SK-N-SH treated with all-trans-retinoic acid at 6 μM for 48 hours (cell line): ENCODE measurements at regions not wholly inside any gene's neighbourhood (a gene's known extent, or its start where the extent isn't known, plus 50 kb on each side); places are given as distances from the start of the nearest gene placed in this dataset.

ENCODE experiments used
- ARNTL ChIP-seq: fragments of 450-650 bp; formaldehyde crosslinking; IDR thresholded peaks from 2 replicates; pipeline ENCODE4 v1.5.0; 2020; ENCODE audit warnings: low read depth, mild to moderate bottlenecking, moderate library complexity, borderline replicate concordance
- BACH2 ChIP-seq: fragments of 250-450 bp; sonication (Bioruptor Pico); IDR thresholded peaks from 2 replicates; pipeline ENCODE4 v1.9.0; 2021; ENCODE audit warnings: mild to moderate bottlenecking, borderline replicate concordance
- CREB5 ChIP-seq: fragments of 250-450 bp; sonication (Bioruptor Pico); IDR thresholded peaks from 2 replicates; pipeline ENCODE4 v1.5.1; 2020; ENCODE audit warnings: low read depth, mild to moderate bottlenecking, moderate library complexity
- OSR1 ChIP-seq: fragments of 250-450 bp; sonication (Bioruptor Pico); IDR thresholded peaks from 2 replicates; pipeline ENCODE4 v1.8.0; 2022; ENCODE audit warnings: moderate library complexity, mild to moderate bottlenecking, inconsistent platforms
- PATZ1 ChIP-seq: fragments of 250-450 bp; sonication (Bioruptor Pico); IDR thresholded peaks from 2 replicates; pipeline ENCODE4 v1.8.0; 2020; ENCODE audit warnings: mild to moderate bottlenecking, moderate library complexity, borderline replicate concordance
- POU6F1 ChIP-seq: fragments of 250-450 bp; sonication (Bioruptor Pico); IDR thresholded peaks from 2 replicates; pipeline ENCODE4 v1.8.0; 2021; ENCODE audit warnings: low read depth, mild to moderate bottlenecking, moderate library complexity, borderline replicate concordance
- ZC3H10 ChIP-seq: fragments of 250-450 bp; sonication (Bioruptor Pico); IDR thresholded peaks from 2 replicates; pipeline ENCODE4 v1.5.1; 2021; ENCODE audit warnings: mild to moderate bottlenecking, moderate library complexity
- ZFP3 ChIP-seq: fragments of 250-450 bp; sonication (Bioruptor Pico); IDR thresholded peaks from 2 replicates; pipeline ENCODE4 v1.5.0; 2020; ENCODE audit warnings: mild to moderate bottlenecking, moderate library complexity
- ZFP30 ChIP-seq: fragments of 450-650 bp; formaldehyde crosslinking; IDR thresholded peaks from 2 replicates; pipeline ENCODE4 v1.5.0; 2022; ENCODE audit warnings: mild to moderate bottlenecking, moderate library complexity
- ZNF8 ChIP-seq: fragments of 450-650 bp; formaldehyde crosslinking; IDR thresholded peaks from 2 replicates; pipeline ENCODE4 v1.5.0; 2020; ENCODE audit warnings: mild to moderate bottlenecking, moderate library complexity
- TF ChIP-seq, protein P1 (sequence below): fragments of 250-450 bp; sonication (Bioruptor Pico); IDR thresholded peaks from 2 replicates; pipeline ENCODE4 v1.5.0; 2020; ENCODE audit warnings: mild to moderate bottlenecking, moderate library complexity

DNA sequence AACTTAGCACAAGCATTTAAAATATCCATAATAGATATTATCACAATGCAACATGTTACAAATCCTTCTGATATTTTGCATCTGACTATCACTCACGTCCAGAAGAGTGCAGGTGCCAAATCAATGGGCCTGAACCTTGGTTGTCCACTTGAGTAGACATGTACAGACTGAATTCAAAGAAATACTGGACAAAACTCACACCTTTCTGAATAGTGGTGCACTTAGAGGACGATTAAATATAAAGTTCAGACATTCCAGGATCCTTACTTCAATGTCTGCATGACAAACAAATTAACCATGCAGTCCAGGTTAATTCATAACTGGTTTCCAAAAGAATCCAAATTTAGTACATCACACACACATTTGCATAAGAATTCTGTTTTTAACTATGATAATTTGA lies 406.0 kb upstream of the EDA2R start:
- no peak for TF ChIP-seq ZFP3 (CRISPR knock-in tag)
- no peak for TF ChIP-seq CREB5 (CRISPR knock-in tag)
- no peak for TF ChIP-seq ARNTL (CRISPR knock-in tag)
- no peak for TF ChIP-seq POU6F1 (CRISPR knock-in tag)
- no peak for TF ChIP-seq PATZ1 (CRISPR knock-in tag)
- TF ChIP-seq BACH2, result no peak
- TF ChIP-seq ZFP30 (CRISPR knock-in tag), result no peak
- no peak for TF ChIP-seq ZNF8 (CRISPR knock-in tag)
- TF ChIP-seq, protein P1, sequence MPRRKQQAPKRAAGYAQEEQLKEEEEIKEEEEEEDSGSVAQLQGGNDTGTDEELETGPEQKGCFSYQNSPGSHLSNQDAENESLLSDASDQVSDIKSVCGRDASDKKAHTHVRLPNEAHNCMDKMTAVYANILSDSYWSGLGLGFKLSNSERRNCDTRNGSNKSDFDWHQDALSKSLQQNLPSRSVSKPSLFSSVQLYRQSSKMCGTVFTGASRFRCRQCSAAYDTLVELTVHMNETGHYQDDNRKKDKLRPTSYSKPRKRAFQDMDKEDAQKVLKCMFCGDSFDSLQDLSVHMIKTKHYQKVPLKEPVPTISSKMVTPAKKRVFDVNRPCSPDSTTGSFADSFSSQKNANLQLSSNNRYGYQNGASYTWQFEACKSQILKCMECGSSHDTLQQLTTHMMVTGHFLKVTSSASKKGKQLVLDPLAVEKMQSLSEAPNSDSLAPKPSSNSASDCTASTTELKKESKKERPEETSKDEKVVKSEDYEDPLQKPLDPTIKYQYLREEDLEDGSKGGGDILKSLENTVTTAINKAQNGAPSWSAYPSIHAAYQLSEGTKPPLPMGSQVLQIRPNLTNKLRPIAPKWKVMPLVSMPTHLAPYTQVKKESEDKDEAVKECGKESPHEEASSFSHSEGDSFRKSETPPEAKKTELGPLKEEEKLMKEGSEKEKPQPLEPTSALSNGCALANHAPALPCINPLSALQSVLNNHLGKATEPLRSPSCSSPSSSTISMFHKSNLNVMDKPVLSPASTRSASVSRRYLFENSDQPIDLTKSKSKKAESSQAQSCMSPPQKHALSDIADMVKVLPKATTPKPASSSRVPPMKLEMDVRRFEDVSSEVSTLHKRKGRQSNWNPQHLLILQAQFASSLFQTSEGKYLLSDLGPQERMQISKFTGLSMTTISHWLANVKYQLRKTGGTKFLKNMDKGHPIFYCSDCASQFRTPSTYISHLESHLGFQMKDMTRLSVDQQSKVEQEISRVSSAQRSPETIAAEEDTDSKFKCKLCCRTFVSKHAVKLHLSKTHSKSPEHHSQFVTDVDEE (CRISPR knock-in tag), result no peak
- no peak for TF ChIP-seq ZC3H10 (CRISPR knock-in tag)
- TF ChIP-seq OSR1 (CRISPR knock-in tag), result no peak
